ENCODE measurements at regions not wholly inside any gene's neighbourhood (a gene's known extent, or its start where the extent isn't known, plus 50 kb on each side); places are given as distances from the start of the nearest gene placed in this dataset.
"Not testable (repeated sequence)": the region's sequence is repeated elsewhere in the genome, so short reads cannot be mapped to it uniquely, and the experiment has no call there.

DNA sequence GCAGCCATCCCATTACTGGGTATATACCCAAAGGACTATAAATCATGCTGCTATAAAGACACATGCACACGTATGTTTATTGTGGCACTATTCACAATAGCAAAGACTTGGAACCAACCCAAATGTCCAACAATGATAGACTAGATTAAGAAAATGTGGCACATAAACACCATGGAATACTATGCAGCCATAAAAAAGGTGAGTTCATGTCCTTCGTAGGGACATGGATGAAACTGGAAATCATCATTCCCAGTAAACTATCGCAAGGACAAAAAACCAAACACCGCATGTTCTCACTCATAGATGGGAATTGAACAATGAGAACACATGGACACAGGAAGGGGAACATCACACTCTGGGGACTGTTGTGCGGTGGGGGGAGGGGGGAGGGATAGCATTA is 550.4 kb upstream of the ID2 start:
- not testable (repeated sequence) for DNase-seq

DNA sequence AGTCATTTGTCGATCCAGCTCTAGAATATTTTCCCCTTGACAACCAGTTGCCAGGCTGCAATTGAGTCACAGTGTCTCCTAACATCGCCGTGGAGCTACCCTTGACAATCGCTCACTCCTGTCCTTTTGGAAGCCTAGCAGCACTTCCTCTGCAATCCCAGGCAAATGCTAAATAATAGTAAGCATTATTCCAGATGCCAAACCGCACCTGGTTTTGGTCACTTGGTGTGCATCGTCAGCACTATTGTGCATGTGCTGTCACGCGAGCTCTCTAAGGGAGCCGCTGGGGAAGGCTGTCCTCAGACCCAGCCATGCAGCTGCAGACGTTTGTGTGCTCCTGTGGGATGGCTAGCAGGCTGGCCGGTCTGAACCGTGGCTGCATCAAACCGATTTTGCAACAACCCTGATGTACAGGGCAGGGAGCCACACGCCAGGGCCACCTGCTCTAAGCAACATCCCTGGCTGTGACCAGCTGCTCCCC is 549.5 kb upstream of the ID2 start:
- peak; percentile 53 for DNase-seq

DNA sequence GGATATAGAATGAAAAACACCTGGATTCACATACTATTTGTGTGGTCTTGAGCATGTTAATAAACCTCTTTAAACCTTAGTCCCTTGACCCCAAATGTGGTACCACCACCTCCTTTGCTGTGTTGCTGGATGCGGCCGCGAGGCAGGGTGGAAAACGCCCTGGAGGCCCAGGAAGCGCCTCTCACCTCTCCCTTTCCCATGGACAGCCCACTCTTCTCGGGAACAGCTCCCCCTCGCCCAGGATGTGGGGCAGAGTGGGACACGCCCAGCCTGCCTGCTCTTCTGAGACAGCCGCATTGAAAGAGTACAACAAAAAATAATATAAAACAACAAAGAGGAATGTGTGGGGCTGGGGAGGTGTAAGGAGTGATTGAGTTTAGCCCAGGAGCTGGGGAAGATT is 549.0 kb upstream of the ID2 start:
- DNase-seq = no peak

DNA sequence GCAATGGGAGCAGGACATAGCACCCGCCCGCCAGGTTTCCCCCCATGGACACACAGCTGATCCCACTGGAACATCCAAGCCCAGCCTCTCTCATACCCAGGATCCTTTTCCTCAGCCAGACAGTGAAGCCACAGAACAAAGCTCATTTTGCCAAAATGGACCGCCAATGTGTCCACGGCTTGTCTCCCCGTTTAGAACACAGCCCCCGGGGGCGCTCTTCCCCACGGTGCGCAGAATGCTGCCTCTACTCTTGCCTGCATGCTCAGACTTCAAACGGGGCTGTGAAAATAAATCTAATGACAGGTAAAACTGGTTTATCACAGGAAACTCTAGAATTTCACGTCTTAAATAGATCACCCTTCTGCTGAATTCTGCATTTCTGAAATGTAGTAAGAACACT is 548.5 kb upstream of the ID2 start:
- no peak for DNase-seq

GRCh38 chr2:8133913-8134472 is 547.9 kb upstream of the ID2 start:
- DNase-seq = no peak

- no peak for DNase-seq
These were observed 547.4 kb upstream of the ID2 start for GRCh38 chr2:8134473-8134932.

GRCh38 chr2:8134985-8135682 is 546.7 kb upstream of the ID2 start:
- DNase-seq = no peak

DNA sequence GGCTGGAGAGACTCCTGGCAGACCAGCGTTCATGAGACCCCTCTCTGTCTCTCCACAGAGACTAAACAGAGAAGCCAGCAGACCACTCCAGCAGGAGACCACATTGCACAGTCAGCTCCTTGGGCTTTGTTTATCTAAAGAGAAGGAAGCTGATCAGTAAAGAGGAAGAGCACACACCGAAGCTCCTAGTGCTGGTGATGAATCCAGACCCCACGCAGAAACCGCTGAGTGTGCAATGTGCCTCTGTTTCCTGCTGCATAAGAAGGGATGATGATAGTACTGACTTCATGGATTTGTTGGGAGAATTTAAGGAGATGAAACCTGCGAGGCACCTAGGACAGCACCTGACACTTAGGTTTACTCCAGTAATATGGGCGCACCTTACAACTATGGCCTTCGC is 544.1 kb upstream of the ID2 start:
- DNase-seq = no peak

- DNase-seq = no peak
These were observed 543.3 kb upstream of the ID2 start for GRCh38 chr2:8138525-8138922.

DNA sequence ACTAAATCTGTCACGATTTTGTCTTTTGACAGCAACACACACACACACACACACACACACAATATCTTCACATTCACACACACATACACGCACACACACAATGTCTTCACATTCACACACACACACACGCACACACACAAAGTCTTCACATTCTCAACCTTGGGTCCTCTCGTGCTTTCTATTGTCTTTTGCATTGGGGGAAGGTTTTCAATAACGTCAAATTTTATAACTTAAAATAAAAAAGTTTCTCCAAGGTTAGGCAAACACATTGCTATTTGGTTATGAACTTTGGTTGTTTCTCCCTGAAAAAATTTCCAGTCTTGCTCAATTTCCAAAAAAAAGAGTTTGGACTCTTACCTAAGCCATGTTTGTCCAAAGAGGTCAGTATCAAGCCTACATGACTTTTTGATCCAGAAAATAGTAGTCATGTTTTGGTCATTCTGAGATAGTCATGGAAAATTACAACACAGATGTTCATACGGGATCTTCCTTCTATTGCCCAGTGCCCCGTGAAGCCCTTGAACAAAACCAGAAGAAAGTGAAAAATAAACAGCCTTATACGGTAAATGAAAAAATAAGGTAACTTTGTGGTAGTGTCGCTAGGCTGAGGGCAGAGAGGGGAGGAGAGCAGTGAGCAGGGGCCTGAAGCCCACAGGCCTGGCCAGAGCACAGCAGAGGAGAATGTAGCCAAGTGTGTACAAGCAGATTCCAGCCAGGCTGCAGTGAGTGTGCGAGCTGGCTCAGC is 542.8 kb upstream of the ID2 start:
- no peak for DNase-seq

GRCh38 chr2:8139668-8140200 is 542.1 kb upstream of the ID2 start:
- no peak for DNase-seq

DNA sequence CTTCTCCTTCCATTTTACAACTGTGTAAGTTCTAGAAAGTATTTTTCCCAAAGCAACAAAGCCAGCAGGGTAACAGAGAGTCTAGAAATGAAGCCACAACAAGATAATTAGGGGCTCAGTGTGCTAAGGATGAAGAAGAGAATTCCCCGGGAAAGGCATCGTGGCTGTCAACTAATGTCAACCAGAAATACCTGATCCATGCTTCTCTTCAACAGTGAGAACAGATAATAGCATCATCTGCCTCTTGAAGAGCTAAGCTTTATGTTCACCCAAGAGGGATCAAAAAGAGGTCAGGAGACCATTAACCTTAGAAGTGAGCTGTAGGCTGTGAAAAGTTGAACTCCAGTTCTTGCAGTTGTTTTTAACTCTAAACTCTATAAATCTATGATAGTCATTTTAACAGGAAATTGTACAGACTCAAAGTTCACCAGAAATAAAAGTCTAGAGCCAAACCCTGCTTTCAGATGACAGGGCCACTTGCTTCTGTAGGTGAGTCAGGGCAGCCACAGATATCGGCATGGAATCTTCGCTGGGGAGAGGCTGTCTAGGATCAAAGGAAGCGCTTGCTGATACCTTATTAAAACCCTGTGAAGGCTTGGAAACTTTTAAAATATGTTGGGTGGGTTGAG is 540.7 kb upstream of the ID2 start:
- no peak for DNase-seq

DNA sequence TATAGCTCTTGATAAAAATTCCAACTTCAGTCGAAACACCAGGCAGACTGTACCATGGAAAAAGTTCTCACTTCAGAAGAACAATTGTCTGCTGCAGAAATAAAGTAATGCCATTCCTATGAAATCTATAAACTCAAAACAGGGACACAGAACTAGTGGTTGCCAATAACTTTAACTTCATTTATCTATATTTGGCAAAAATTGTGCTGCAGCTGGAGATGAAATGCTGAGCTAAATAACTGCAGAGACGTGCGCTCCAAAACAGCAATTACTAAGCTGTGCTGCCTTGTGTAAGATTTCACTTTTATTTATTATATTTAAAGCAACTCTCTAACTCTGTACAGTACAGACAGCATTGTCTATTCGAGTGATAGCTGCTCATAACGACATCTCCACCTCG is 540.1 kb upstream of the ID2 start:
- DNase-seq = no peak

- DNase-seq = no peak
These were observed 539.4 kb upstream of the ID2 start for GRCh38 chr2:8142461-8142860.

DNA sequence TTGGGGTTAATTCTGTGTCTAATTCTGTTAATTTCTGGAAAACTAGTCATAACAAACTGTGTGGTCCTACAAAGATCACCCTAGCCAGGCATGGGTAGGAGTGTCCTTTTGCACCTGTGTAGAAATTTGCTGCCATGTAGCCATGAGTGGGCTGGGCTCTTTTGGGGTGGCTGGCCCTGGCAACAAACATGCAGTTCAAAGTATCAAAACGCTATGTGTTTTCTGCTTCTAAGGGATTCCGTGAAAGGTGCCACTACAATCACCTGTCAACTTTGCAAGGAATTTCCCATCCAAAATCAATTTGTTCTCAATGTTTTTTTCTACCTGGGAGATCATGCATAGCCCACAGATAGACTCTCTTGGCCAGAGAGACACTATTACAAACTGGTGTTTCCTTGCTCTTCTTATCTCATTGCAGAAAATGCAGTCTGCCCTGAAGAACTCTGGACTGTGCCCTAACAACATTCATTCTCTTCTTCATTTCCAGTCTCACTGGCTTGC is 537.7 kb upstream of the ID2 start:
- no peak for DNase-seq

GRCh38 chr2:8144785-8145184 is 537.1 kb upstream of the ID2 start:
- DNase-seq = peak; percentile 81

DNA sequence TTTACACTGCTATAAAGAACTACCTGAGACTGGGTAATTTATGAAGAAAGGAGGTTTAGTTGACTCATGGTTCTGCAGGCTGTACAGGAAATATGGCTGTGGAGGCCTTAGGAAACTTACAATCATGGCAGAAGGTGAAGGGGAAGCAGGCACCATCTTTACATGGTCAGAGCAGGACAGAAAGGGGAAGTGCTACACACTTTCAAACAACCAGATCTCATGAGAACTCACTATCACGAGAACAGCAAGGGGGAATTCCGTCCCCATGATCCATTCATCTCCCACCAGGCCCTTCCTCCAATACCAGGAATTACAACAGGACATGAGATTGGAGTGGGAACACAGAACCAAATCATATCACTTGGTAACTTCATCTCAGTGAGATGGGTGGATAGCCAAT is 536.5 kb upstream of the ID2 start:
- not testable (repeated sequence) for DNase-seq

DNA sequence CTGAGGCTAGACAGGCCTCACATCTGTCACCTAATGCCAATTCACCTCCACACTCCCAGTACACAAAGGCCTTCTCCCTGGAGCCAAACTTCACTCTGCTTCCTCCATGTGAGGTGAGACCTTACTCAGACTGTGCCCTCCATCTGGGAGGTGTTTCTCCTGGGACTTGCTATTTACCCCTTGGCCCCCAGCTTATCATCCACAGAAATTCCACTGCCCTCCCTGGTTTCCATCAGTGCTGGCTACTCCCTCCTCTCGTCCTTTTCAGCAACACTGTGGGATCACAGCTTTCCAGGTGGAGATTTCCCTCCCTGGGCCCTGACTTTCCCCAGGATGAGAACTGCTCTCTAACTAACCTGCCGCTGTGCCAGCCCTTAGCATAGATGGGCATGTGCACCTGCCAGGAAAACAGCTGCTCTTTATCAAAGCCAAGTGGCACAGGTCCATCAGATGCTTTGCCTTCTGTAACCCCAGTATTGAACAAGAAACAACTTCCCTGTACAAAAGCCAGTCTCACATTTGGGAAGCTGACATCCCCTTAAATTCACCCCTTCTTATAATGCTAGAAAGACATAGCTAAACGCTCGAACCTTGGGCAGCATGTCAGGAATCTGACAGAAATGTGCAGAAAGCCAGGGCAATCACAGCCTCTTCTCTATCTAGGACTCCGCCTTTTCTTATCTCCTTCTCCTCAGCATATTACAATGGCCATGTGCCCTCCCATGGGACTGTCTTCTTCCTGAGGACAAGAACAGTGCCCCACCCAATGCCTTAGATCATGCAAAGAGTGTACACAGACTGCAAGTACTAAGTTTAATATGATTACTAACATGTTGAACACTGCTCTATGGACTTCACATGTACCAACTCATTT is 535.5 kb upstream of the ID2 start:
- DNase-seq = no peak

- DNase-seq = peak; percentile 93
These were observed 533.4 kb upstream of the ID2 start for GRCh38 chr2:8148260-8149006.

DNA sequence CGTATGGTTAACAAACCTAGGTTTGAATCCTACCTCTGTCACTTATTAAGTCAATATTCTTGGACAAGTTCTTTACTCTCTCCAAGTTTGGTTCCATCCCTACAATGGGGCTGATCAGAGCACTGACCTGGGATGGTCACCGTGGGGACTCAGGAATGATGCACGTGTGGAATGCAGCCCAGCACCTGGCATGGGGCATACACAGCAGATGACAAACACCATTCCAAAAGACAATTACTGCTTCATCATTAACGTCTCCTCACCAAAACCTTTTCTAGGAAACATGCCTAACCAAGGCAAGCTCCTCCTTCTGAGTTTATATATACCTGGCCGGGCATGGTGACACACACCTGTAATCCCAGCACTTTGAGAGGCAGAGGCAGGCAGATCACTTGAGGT is 532.9 kb upstream of the ID2 start:
- no peak for DNase-seq

- peak; percentile 66 for DNase-seq
These were observed 531.8 kb upstream of the ID2 start for GRCh38 chr2:8149985-8150539.

Measured in fibroblast of skin of scalp (primary cell).